ENCODE measurements at regions not wholly inside any gene's neighbourhood (a gene's known extent, or its start where the extent isn't known, plus 50 kb on each side); places are given as distances from the start of the nearest gene placed in this dataset.

DNA sequence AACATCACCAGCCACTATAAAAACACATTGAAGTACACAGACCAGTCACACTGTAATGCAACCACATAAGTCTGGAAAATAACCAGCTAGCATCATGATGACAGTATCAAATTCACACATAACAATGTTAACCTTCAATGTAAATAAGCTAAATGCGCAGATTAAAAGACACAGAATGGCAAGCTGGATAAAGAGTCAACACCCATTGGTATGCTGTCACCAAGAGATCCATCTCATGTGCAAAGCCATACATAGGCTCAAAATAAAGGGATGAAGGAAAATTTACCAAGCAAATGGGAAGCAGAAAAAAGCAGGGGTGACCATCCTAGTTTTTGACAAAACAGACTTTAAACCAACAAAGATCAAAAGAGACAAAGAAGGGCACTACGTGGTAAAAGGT is 110.8 kb downstream of the NR4A2 start:
- TF ChIP-seq POLR2A (IDR thresholded peaks at IDR 0.05; ENCODE audit: extremely low read depth, insufficient read length), result no peak
- TF ChIP-seq CTCF (IDR thresholded peaks at IDR 0.05; ENCODE audit: low read depth, low read length), result no peak
- TF ChIP-seq, protein P1, sequence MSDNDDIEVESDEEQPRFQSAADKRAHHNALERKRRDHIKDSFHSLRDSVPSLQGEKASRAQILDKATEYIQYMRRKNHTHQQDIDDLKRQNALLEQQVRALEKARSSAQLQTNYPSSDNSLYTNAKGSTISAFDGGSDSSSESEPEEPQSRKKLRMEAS (IDR thresholded peaks at IDR 0.05; ENCODE audit: low read depth, low read length), result no peak

Measured in NB4 (cell line).